ENCODE measurements at regions not wholly inside any gene's neighbourhood (a gene's known extent, or its start where the extent isn't known, plus 50 kb on each side); places are given as distances from the start of the nearest gene placed in this dataset.

- Histone ChIP-seq H3K27me3 (ENCODE audit: control insufficient read depth, insufficient read depth) (no peaks in the 10 kb centered on the region), H3K9me3 (ENCODE audit: control insufficient read depth, low read length) (no peaks in the 10 kb centered on the region), H3K4me3 (ENCODE audit: low read length) (no peak overlapping the region), H3K27ac (ENCODE audit: low read length) (no peak overlapping the region), H3K4me1 (ENCODE audit: control insufficient read depth, insufficient read depth, low read length) (no peaks in the 10 kb centered on the region)
- 41% methylated on average over 4 of the region's 4 CpGs for WGBS
- DNase-seq = no peak
- no peak for ATAC-seq
- intact Hi-C loops (cut with DNase I) = no loop called here
Observed at GRCh38 chr10:8712656-8713055, 658.2 kb downstream of the GATA3 start.

GRCh38 chr10:8719971-8720370, 665.5 kb downstream of the GATA3 start:
- no peaks in the 10 kb centered on the region for H3K27me3 ChIP-seq (ENCODE audit: control insufficient read depth, insufficient read depth)
- ATAC-seq (no peak), DNase-seq (no peak)
- intact Hi-C loops (cut with DNase I) = no loop called here
- H3K4me3 ChIP-seq (ENCODE audit: low read length) = no peak overlapping the region
- H3K27ac ChIP-seq (ENCODE audit: low read length) = no peak overlapping the region
- WGBS = 86% methylated on average over 4 of the region's 4 CpGs
- H3K9me3 ChIP-seq (ENCODE audit: control insufficient read depth, low read length) = no peaks in the 10 kb centered on the region
- no peaks in the 10 kb centered on the region for H3K4me1 ChIP-seq (ENCODE audit: control insufficient read depth, insufficient read depth, low read length)

GRCh38 chr10:8721650-8722049, 667.2 kb downstream of the GATA3 start:
- H3K4me1 ChIP-seq (ENCODE audit: control insufficient read depth, insufficient read depth, low read length) = no peaks in the 10 kb centered on the region
- H3K4me3 ChIP-seq (ENCODE audit: low read length) = no peak overlapping the region
- H3K9me3 ChIP-seq (ENCODE audit: control insufficient read depth, low read length) = no peaks in the 10 kb centered on the region
- ATAC-seq = no peak
- WGBS = 42% methylated on average over 3 of the region's 3 CpGs
- intact Hi-C loops (cut with DNase I) = no loop called here
- H3K27me3 ChIP-seq (ENCODE audit: control insufficient read depth, insufficient read depth) = no peaks in the 10 kb centered on the region
- DNase-seq = no peak
- H3K27ac ChIP-seq (ENCODE audit: low read length) = no peak overlapping the region

GRCh38 chr10:8722835-8723234, 668.3 kb downstream of the GATA3 start:
- no peaks in the 10 kb centered on the region for H3K4me1 ChIP-seq (ENCODE audit: control insufficient read depth, insufficient read depth, low read length)
- no peak overlapping the region for H3K4me3 ChIP-seq (ENCODE audit: low read length)
- ATAC-seq = no peak
- H3K27me3 ChIP-seq (ENCODE audit: control insufficient read depth, insufficient read depth) = no peaks in the 10 kb centered on the region
- WGBS = 80% methylated on average over 4 of the region's 4 CpGs
- H3K9me3 ChIP-seq (ENCODE audit: control insufficient read depth, low read length) = no peaks in the 10 kb centered on the region
- no peak overlapping the region for H3K27ac ChIP-seq (ENCODE audit: low read length)
- no peak for DNase-seq
- intact Hi-C loops (cut with DNase I) = no loop called here

- Histone ChIP-seq H3K9me3 (ENCODE audit: control insufficient read depth, low read length) (no peaks in the 10 kb centered on the region), H3K27ac (ENCODE audit: low read length) (no peak overlapping the region), H3K4me1 (ENCODE audit: control insufficient read depth, insufficient read depth, low read length) (no peaks in the 10 kb centered on the region), H3K27me3 (ENCODE audit: control insufficient read depth, insufficient read depth) (no peaks in the 10 kb centered on the region), H3K4me3 (ENCODE audit: low read length) (no peak overlapping the region)
- no peak for DNase-seq
- 85% methylated on average over 8 of the region's 8 CpGs for WGBS
- no peak for ATAC-seq
- intact Hi-C loops (cut with DNase I) = no loop called here
Observed at GRCh38 chr10:8725343-8725742, 670.9 kb downstream of the GATA3 start.

GRCh38 chr10:8726084-8726778, 671.7 kb downstream of the GATA3 start:
- Histone ChIP-seq H3K9me3 (ENCODE audit: control insufficient read depth, low read length) (no peaks in the 10 kb centered on the region), H3K4me3 (ENCODE audit: low read length) (no peak overlapping the region), H3K27me3 (ENCODE audit: control insufficient read depth, insufficient read depth) (no peaks in the 10 kb centered on the region), H3K4me1 (ENCODE audit: control insufficient read depth, insufficient read depth, low read length) (no peaks in the 10 kb centered on the region), H3K27ac (ENCODE audit: low read length) (no peak overlapping the region)
- DNase-seq (no peak), ATAC-seq (no peak)
- 73% methylated on average over 3 of the region's 3 CpGs for WGBS
- intact Hi-C loops (cut with DNase I) = no loop called here

- no peak for ATAC-seq
- 34% methylated on average over 5 of the region's 5 CpGs for WGBS
Observed at GRCh38 chr10:8726779-8727084, 672.2 kb downstream of the GATA3 start.

GRCh38 chr10:8731121-8732095, 676.9 kb downstream of the GATA3 start:
- Histone ChIP-seq H3K27me3 (ENCODE audit: control insufficient read depth, insufficient read depth) (no peaks in the 10 kb centered on the region), H3K4me1 (ENCODE audit: control insufficient read depth, insufficient read depth, low read length) (no peaks in the 10 kb centered on the region), H3K4me3 (ENCODE audit: low read length) (no peak overlapping the region), H3K9me3 (ENCODE audit: control insufficient read depth, low read length) (no peaks in the 10 kb centered on the region), H3K27ac (ENCODE audit: low read length) (no peak overlapping the region)
- intact Hi-C loops (cut with DNase I) = no loop called here
- ATAC-seq (no peak), DNase-seq (no peak)
- 76% methylated on average over 18 of the region's 18 CpGs for WGBS

More at GRCh38 chr10:8726779-8727084, 672.2 kb downstream of the GATA3 start:
- Histone ChIP-seq H3K27ac (ENCODE audit: low read length) (no peak overlapping the region), H3K9me3 (ENCODE audit: control insufficient read depth, low read length) (no peaks in the 10 kb centered on the region), H3K4me3 (ENCODE audit: low read length) (no peak overlapping the region), H3K4me1 (ENCODE audit: control insufficient read depth, insufficient read depth, low read length) (no peaks in the 10 kb centered on the region), H3K27me3 (ENCODE audit: control insufficient read depth, insufficient read depth) (no peaks in the 10 kb centered on the region)
- no peak for DNase-seq
- intact Hi-C loops (cut with DNase I) = no loop called here

- H3K4me3 ChIP-seq (ENCODE audit: low read length) = no peak overlapping the region
- H3K27me3 ChIP-seq (ENCODE audit: control insufficient read depth, insufficient read depth) = no peaks in the 10 kb centered on the region
- no peaks in the 10 kb centered on the region for H3K9me3 ChIP-seq (ENCODE audit: control insufficient read depth, low read length)
- no peak overlapping the region for H3K27ac ChIP-seq (ENCODE audit: low read length)
- WGBS = 34% methylated on average over 3 of the region's 3 CpGs
- no peaks in the 10 kb centered on the region for H3K4me1 ChIP-seq (ENCODE audit: control insufficient read depth, insufficient read depth, low read length)
- DNase-seq = no peak
- intact Hi-C loops (cut with DNase I) = no loop called here
- no peak for ATAC-seq
Observed at GRCh38 chr10:8738987-8739386, 684.5 kb downstream of the GATA3 start.

- no peaks in the 10 kb centered on the region for H3K4me1 ChIP-seq (ENCODE audit: control insufficient read depth, insufficient read depth, low read length)
- H3K9me3 ChIP-seq (ENCODE audit: control insufficient read depth, low read length) = no peaks in the 10 kb centered on the region
- intact Hi-C loops (cut with DNase I) = no loop called here
- no peak overlapping the region for H3K27ac ChIP-seq (ENCODE audit: low read length)
- 51% methylated on average over 7 of the region's 7 CpGs for WGBS
- no peak overlapping the region for H3K4me3 ChIP-seq (ENCODE audit: low read length)
- DNase-seq (no peak), ATAC-seq (no peak)
- no peaks in the 10 kb centered on the region for H3K27me3 ChIP-seq (ENCODE audit: control insufficient read depth, insufficient read depth)
Observed at GRCh38 chr10:8752146-8752843, 697.8 kb downstream of the GATA3 start.

- H3K27me3 ChIP-seq (ENCODE audit: control insufficient read depth, insufficient read depth) = no peaks in the 10 kb centered on the region
- no peaks in the 10 kb centered on the region for H3K4me1 ChIP-seq (ENCODE audit: control insufficient read depth, insufficient read depth, low read length)
- intact Hi-C loops (cut with DNase I) = no loop called here
- DNase-seq = no peak
- no peak overlapping the region for H3K27ac ChIP-seq (ENCODE audit: low read length)
- no peak for ATAC-seq
- H3K9me3 ChIP-seq (ENCODE audit: control insufficient read depth, low read length) = no peaks in the 10 kb centered on the region
- H3K4me3 ChIP-seq (ENCODE audit: low read length) = no peak overlapping the region
- WGBS = 50% methylated on average over 4 of the region's 4 CpGs
Observed at GRCh38 chr10:8758029-8758428, 703.5 kb downstream of the GATA3 start.

Data from right cardiac atrium (tissue), 5 donors.